B cell (primary cell): ENCODE measurements at regions not wholly inside any gene's neighbourhood (a gene's known extent, or its start where the extent isn't known, plus 50 kb on each side); places are given as distances from the start of the nearest gene placed in this dataset.

ENCODE experiments used
- ATAC-seq: fragments of 200-7000 bp; cut with Tn5 transposase; one replicate; pipeline ENCODE4 v1.10.0; 2021; ENCODE audit warnings: low read depth, mild to moderate bottlenecking, moderate number of reproducible peaks, moderate library complexity
- CTCF ChIA-PET: fragments of 350-600 bp; sonication (Branson Sonifier 250); formaldehyde crosslinking; loops from one replicate; lab custom pipeline; 2021; ENCODE audit warnings: antibody characterized with exemption, inconsistent platforms; lab: Charles Lee
- POLR2A ChIA-PET: fragments of 350-600 bp; sonication (Branson Sonifier 250); formaldehyde crosslinking; loops from one replicate; lab custom pipeline; 2021; ENCODE audit warnings: antibody characterized with exemption; lab: Charles Lee
- DNase-seq: peaks from one replicate; pipeline ENCODE4 v3.0.0; 2013
- H2AFZ ChIP-seq: 2 replicates; pipeline ENCODE4 v1.6.1; 2012; ENCODE audit warnings: mild to moderate bottlenecking, low read depth, low read length; ENCODE audit not compliant: insufficient read depth, poor library complexity, severe bottlenecking
- H3K27ac ChIP-seq, 2 donors: 1 replicate in 1 of 2; 2 replicates in 1 of 2; pipeline ENCODE4 v1.5.1; 2012 to 2013; ENCODE audit warnings: low read length in 2 of 2, mild to moderate bottlenecking in 2 of 2, moderate library complexity in 1 of 2
- H3K27me3 ChIP-seq, 4 experiments: fragments of 200-600 bp in 1 of 4; sonication (generic) in 1 of 4; replicated peaks in 1 of 4; 1 replicate in 2 of 4; 2 replicates in 2 of 4; pipeline versions ENCODE4 v1.6.1 to v1.7.0; 2013 to 2016; ENCODE audit warnings: low read length in 3 of 4, mild to moderate bottlenecking in 2 of 4, mixed read lengths in 1 of 4, moderate library complexity in 1 of 4; ENCODE audit not compliant: insufficient read depth in 4 of 4, control insufficient read depth in 3 of 4; ENCODE audit errors: control extremely low read depth in 1 of 4
- H3K36me3 ChIP-seq, 2 experiments: replicated peaks in 1 of 2; 1 replicate in 1 of 2; 2 replicates in 1 of 2; pipeline versions ENCODE4 v1.6.1 to v1.7.1; 2013; ENCODE audit warnings: low read length in 1 of 2; ENCODE audit not compliant: insufficient read depth in 2 of 2, control insufficient read depth in 1 of 2; ENCODE audit errors: control extremely low read depth in 1 of 2, extremely low read depth in 1 of 2
- H3K4me1 ChIP-seq, 2 donors: fragments of 200-600 bp in 1 of 2; sonication (generic) in 1 of 2; 1 replicate in 1 of 2; 2 replicates in 1 of 2; pipeline versions ENCODE4 v1.5.1 to v1.6.1; 2013 to 2017; ENCODE audit warnings: low read length in 2 of 2; ENCODE audit not compliant: control insufficient read depth in 2 of 2, insufficient read depth in 2 of 2
- H3K4me2 ChIP-seq: replicated peaks from 2 replicates; pipeline ENCODE3; 2012; ENCODE audit warnings: mild to moderate bottlenecking, low read depth, low read length; ENCODE audit not compliant: poor library complexity, severe bottlenecking
- H3K4me3 ChIP-seq, 5 experiments: fragments of 200-600 bp in 1 of 5; sonication (generic) in 1 of 5; 1 replicate in 3 of 5; 2 replicates in 2 of 5; pipeline versions ENCODE4 v1.5.1 to v1.7.0; 2011 to 2016; ENCODE audit warnings: low read length in 4 of 5, mild to moderate bottlenecking in 4 of 5, low read depth in 2 of 5, control low read depth in 1 of 5, moderate library complexity in 1 of 5; ENCODE audit not compliant: insufficient read depth in 1 of 5; ENCODE audit errors: control extremely low read depth in 1 of 5, extremely low read depth in 1 of 5
- H3K79me2 ChIP-seq: fragments of 200-600 bp; sonication (generic); one replicate; pipeline ENCODE4 v1.6.0; 2016; ENCODE audit warnings: low read length; ENCODE audit not compliant: control insufficient read depth, insufficient read depth
- H3K9ac ChIP-seq: fragments of 200-600 bp; sonication (generic); 2 replicates; pipeline ENCODE4 v1.6.1; 2017; ENCODE audit warnings: mild to moderate bottlenecking, low read length, moderate library complexity
- H3K9me3 ChIP-seq, 3 donors: one replicate each; pipeline versions ENCODE4 v1.6.1 to v1.7.1; 2013; ENCODE audit warnings: low read length in 2 of 3; ENCODE audit not compliant: control insufficient read depth in 2 of 3, insufficient read depth in 1 of 3; ENCODE audit errors: control extremely low read depth in 1 of 3
- H4K20me1 ChIP-seq: 2 replicates; pipeline ENCODE4 v1.6.0; 2012; ENCODE audit warnings: mild to moderate bottlenecking, low read length; ENCODE audit not compliant: insufficient read depth, control insufficient read depth, poor library complexity, severe bottlenecking
- H3K27ac Mint-ChIP-seq: one replicate; pipeline ENCODE4 v1.8.0; 2021; ENCODE audit warnings: mixed read lengths
- H3K27me3 Mint-ChIP-seq: one replicate; pipeline ENCODE4 v1.8.0; 2021; ENCODE audit warnings: mixed read lengths
- H3K4me1 Mint-ChIP-seq: one replicate; pipeline ENCODE4 v1.8.0; 2021; ENCODE audit warnings: mixed read lengths
- H3K4me3 Mint-ChIP-seq: one replicate; pipeline ENCODE4 v1.8.0; 2021; ENCODE audit warnings: mixed read lengths
- H3K9me3 Mint-ChIP-seq: one replicate; pipeline ENCODE4 v1.8.0; 2022; ENCODE audit warnings: mixed read lengths; ENCODE audit not compliant: insufficient read depth
- EZH2 ChIP-seq: IDR thresholded peaks from 2 replicates; pipeline ENCODE4 v1.6.1; 2012; ENCODE audit warnings: borderline replicate concordance, low read depth, mild to moderate bottlenecking, moderate library complexity, low read length; ENCODE audit not compliant: insufficient read depth, poor library complexity, severe bottlenecking
- WGBS: methylation state at CpG from one replicate; pipeline ENCODE4 v1.1.5; 2013; ENCODE audit warnings: missing lambda C conversion rate; ENCODE audit not compliant: insufficient coverage; 5-methylcytosine and 5-hydroxymethylcytosine counted together
- intact Hi-C: fragments of 100-400 bp; cut with micrococcal nuclease; formaldehyde crosslinking; loops from one replicate; pipeline ENCODE4 v1.10.0; 2022
- TF ChIP-seq, protein P1 (sequence below): fragments of 200-600 bp; IDR thresholded peaks from one replicate; pipeline ENCODE4 v1.8.0; 2022; ENCODE audit warnings: antibody characterized with exemption, mild to moderate bottlenecking

GRCh38 chr9:105950894-105951293 lies 256.6 kb downstream of the TMEM38B start:
- Histone ChIP-seq H3K4me2 (no peak overlapping the region), H3K79me2 (no peaks in the 10 kb centered on the region), H3K4me3 (no peak overlapping the region), H3K9me3 (peaks cover 0 to 2% (median 0%) of the 10 kb centered on the region in 3 donors), H3K9ac (no peak overlapping the region), H3K27ac (no peak overlapping the region), H3K27me3 (peaks cover 0 to 4% (median 0%) of the 10 kb centered on the region in 4 experiments), H3K4me1 (no peaks in the 10 kb centered on the region), H2AFZ (no peak overlapping the region), H3K36me3 (no peaks in the 10 kb centered on the region), H4K20me1 (no peaks in the 10 kb centered on the region)
- TF ChIP-seq, protein P1, sequence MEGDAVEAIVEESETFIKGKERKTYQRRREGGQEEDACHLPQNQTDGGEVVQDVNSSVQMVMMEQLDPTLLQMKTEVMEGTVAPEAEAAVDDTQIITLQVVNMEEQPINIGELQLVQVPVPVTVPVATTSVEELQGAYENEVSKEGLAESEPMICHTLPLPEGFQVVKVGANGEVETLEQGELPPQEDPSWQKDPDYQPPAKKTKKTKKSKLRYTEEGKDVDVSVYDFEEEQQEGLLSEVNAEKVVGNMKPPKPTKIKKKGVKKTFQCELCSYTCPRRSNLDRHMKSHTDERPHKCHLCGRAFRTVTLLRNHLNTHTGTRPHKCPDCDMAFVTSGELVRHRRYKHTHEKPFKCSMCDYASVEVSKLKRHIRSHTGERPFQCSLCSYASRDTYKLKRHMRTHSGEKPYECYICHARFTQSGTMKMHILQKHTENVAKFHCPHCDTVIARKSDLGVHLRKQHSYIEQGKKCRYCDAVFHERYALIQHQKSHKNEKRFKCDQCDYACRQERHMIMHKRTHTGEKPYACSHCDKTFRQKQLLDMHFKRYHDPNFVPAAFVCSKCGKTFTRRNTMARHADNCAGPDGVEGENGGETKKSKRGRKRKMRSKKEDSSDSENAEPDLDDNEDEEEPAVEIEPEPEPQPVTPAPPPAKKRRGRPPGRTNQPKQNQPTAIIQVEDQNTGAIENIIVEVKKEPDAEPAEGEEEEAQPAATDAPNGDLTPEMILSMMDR, result no peak
- TF ChIP-seq EZH2, result no peak
- Mint-ChIP-seq H3K4me1 (no peaks in the 10 kb centered on the region), H3K27ac (no peak overlapping the region), H3K4me3 (no peak overlapping the region), H3K9me3 (peaks cover 4% of the 10 kb centered on the region), H3K27me3 (peaks cover under 1% of the 10 kb centered on the region)
- POLR2A ChIA-PET, result no interaction called here
- CTCF ChIA-PET, result no interaction called here
- no CpG with 5 or more reads among the region's 1 CpG for WGBS
- no peak for ATAC-seq
- no peak for DNase-seq
- intact Hi-C loops, result no loop called here

DNA sequence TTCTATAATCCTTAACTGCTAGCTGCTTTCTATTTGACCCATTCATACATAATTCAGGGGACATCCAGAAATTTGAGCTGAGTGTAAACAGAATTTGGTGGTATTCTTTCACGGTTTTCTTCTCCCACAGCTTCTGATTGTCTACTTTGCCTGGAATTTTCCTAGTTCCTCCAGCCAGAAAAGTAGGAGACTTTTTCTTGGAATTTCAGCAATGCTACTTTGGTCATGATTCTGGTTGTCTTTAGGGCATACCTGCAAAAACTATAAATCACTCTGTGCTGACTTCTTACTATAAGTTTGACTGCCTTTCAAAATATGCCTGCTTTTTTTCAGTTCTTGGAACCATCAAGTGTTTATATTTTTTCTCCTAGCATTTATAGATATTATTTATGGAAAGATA lies 260.2 kb downstream of the TMEM38B start:
- POLR2A ChIA-PET, result no interaction called here
- no peak for DNase-seq
- H3K9me3 Mint-ChIP-seq, result no peaks in the 10 kb centered on the region
- H3K27ac Mint-ChIP-seq, result no peak overlapping the region
- WGBS, result no CpG with 5 or more reads among the region's 1 CpG
- Histone ChIP-seq H3K36me3 (no peaks in the 10 kb centered on the region), H3K79me2 (no peaks in the 10 kb centered on the region), H4K20me1 (no peaks in the 10 kb centered on the region), H3K27me3 (peaks cover 0 to 4% (median 0%) of the 10 kb centered on the region in 4 experiments), H3K4me3 (no peak overlapping the region), H3K4me1 (no peaks in the 10 kb centered on the region), H3K27ac (no peak overlapping the region), H3K9me3 (no peaks in the 10 kb centered on the region), H3K9ac (no peak overlapping the region), H2AFZ (no peak overlapping the region), H3K4me2 (no peak overlapping the region)
- no peaks in the 10 kb centered on the region for H3K4me1 Mint-ChIP-seq
- TF ChIP-seq EZH2, result no peak
- TF ChIP-seq, protein P1, result no peak
- ATAC-seq, result no peak
- CTCF ChIA-PET, result no interaction called here
- H3K27me3 Mint-ChIP-seq, result peaks cover 3% of the 10 kb centered on the region
- H3K4me3 Mint-ChIP-seq, result no peak overlapping the region
- intact Hi-C loops, result no loop called here
